ENCODE measurements at regions not wholly inside any gene's neighbourhood (a gene's known extent, or its start where the extent isn't known, plus 50 kb on each side); places are given as distances from the start of the nearest gene placed in this dataset.

- Mint-ChIP-seq H3K36me3 (no peaks in the 10 kb centered on the region), H3K27ac (no peak overlapping the region), H3K4me3 (no peak overlapping the region), H3K9me3 (peaks cover 0 to 23% (median 9%) of the 10 kb centered on the region in 11 donors), H3K27me3 (no peaks in the 10 kb centered on the region), H3K4me1 (no peaks in the 10 kb centered on the region)
- Histone ChIP-seq H3K9me3 (ENCODE audit: control insufficient read depth in 2 of 3, low read length in 3 of 3) (no peaks in the 10 kb centered on the region), H3K36me3 (ENCODE audit: control insufficient read depth in 2 of 3, insufficient read depth in 3 of 3, low read length in 3 of 3) (no peaks in the 10 kb centered on the region), H3K27me3 (ENCODE audit: control insufficient read depth in 2 of 2, insufficient read depth in 2 of 2, low read length in 2 of 2) (no peaks in the 10 kb centered on the region), H3K4me3 (ENCODE audit: low read length) (no peak overlapping the region), H3K27ac (ENCODE audit: low read depth, low read length) (no peak overlapping the region), H3K4me1 (ENCODE audit: control insufficient read depth in 2 of 2, insufficient read depth in 2 of 2, low read length in 2 of 2) (no peaks in the 10 kb centered on the region)
- intact Hi-C loops (cut with micrococcal nuclease), result no loop called here
- POLR2A ChIA-PET, result no interaction called here
- CTCF ChIA-PET, result no interaction called here
- no peak for ATAC-seq
- no peak for DNase-seq
Measured at GRCh38 chr14:82079553-82079952, 545.9 kb upstream of the SEL1L start.

DNA sequence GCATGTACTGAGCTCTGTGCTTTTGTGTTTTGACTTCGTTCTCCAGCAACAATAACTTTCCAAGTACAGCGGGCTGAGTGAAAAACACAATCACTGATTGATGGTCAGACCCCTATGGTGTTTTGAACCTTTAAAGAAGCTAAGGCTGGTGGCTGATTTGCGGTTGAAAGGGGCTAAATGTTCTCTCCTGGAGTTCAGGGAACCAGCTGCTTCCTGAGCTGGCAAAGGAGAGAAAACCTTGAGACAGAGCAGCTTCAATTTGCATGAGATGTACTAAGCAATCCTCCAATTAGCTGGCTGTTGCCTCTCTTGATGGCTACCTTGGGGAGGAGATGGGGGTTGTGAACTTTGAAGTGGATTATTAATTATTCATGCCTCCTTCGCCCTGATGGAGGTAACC, 546.7 kb upstream of the SEL1L start:
- peaks cover 0 to 23% (median 9%) of the 10 kb centered on the region in 11 donors for H3K9me3 Mint-ChIP-seq
- ChIA-PET POLR2A (no interaction called here), CTCF (no interaction called here)
- no peak overlapping the region for H3K27ac Mint-ChIP-seq
- Histone ChIP-seq H3K9me3 (ENCODE audit: control insufficient read depth in 2 of 3, low read length in 3 of 3) (no peaks in the 10 kb centered on the region), H3K27me3 (ENCODE audit: control insufficient read depth in 2 of 2, insufficient read depth in 2 of 2, low read length in 2 of 2) (no peaks in the 10 kb centered on the region), H3K36me3 (ENCODE audit: control insufficient read depth in 2 of 3, insufficient read depth in 3 of 3, low read length in 3 of 3) (no peaks in the 10 kb centered on the region), H3K4me3 (ENCODE audit: low read length) (no peak overlapping the region), H3K27ac (ENCODE audit: low read depth, low read length) (no peak overlapping the region), H3K4me1 (ENCODE audit: control insufficient read depth in 2 of 2, insufficient read depth in 2 of 2, low read length in 2 of 2) (no peaks in the 10 kb centered on the region)
- no peak overlapping the region for H3K4me3 Mint-ChIP-seq
- no peaks in the 10 kb centered on the region for H3K36me3 Mint-ChIP-seq
- no peaks in the 10 kb centered on the region for H3K4me1 Mint-ChIP-seq
- ATAC-seq (no peak), DNase-seq (no peak)
- no peaks in the 10 kb centered on the region for H3K27me3 Mint-ChIP-seq
- intact Hi-C loops (cut with micrococcal nuclease), result no loop called here

GRCh38 chr14:82084813-82085212, 551.2 kb upstream of the SEL1L start:
- Histone ChIP-seq H3K36me3 (ENCODE audit: control insufficient read depth in 2 of 3, insufficient read depth in 3 of 3, low read length in 3 of 3) (no peaks in the 10 kb centered on the region), H3K9me3 (ENCODE audit: control insufficient read depth in 2 of 3, low read length in 3 of 3) (no peaks in the 10 kb centered on the region), H3K4me1 (ENCODE audit: control insufficient read depth in 2 of 2, insufficient read depth in 2 of 2, low read length in 2 of 2) (no peaks in the 10 kb centered on the region), H3K27me3 (ENCODE audit: control insufficient read depth in 2 of 2, insufficient read depth in 2 of 2, low read length in 2 of 2) (no peaks in the 10 kb centered on the region), H3K27ac (ENCODE audit: low read depth, low read length) (no peak overlapping the region), H3K4me3 (ENCODE audit: low read length) (no peak overlapping the region)
- ChIA-PET CTCF (no interaction called here), POLR2A (no interaction called here)
- Mint-ChIP-seq H3K9me3 (peaks cover 0 to 19% (median 5%) of the 10 kb centered on the region in 11 donors), H3K27me3 (no peaks in the 10 kb centered on the region), H3K27ac (no peak overlapping the region), H3K36me3 (no peaks in the 10 kb centered on the region), H3K4me1 (no peaks in the 10 kb centered on the region), H3K4me3 (no peak overlapping the region)
- DNase-seq (no peak), ATAC-seq (no peak)
- intact Hi-C loops (cut with micrococcal nuclease), result no loop called here

GRCh38 chr14:82091097-82091496, 557.4 kb upstream of the SEL1L start:
- H3K36me3 Mint-ChIP-seq, result no peaks in the 10 kb centered on the region
- no peak overlapping the region for H3K4me3 Mint-ChIP-seq
- H3K9me3 Mint-ChIP-seq, result peaks cover 0 to 12% (median 3%) of the 10 kb centered on the region in 11 donors
- ChIA-PET POLR2A (no interaction called here), CTCF (no interaction called here)
- H3K4me1 Mint-ChIP-seq, result no peaks in the 10 kb centered on the region
- Histone ChIP-seq H3K27ac (ENCODE audit: low read depth, low read length) (no peak overlapping the region), H3K9me3 (ENCODE audit: control insufficient read depth in 2 of 3, low read length in 3 of 3) (no peaks in the 10 kb centered on the region), H3K4me1 (ENCODE audit: control insufficient read depth in 2 of 2, insufficient read depth in 2 of 2, low read length in 2 of 2) (no peaks in the 10 kb centered on the region), H3K36me3 (ENCODE audit: control insufficient read depth in 2 of 3, insufficient read depth in 3 of 3, low read length in 3 of 3) (no peaks in the 10 kb centered on the region), H3K4me3 (ENCODE audit: low read length) (no peak overlapping the region), H3K27me3 (ENCODE audit: control insufficient read depth in 2 of 2, insufficient read depth in 2 of 2, low read length in 2 of 2) (no peaks in the 10 kb centered on the region)
- H3K27ac Mint-ChIP-seq, result no peak overlapping the region
- ATAC-seq (no peak), DNase-seq (no peak)
- H3K27me3 Mint-ChIP-seq, result no peaks in the 10 kb centered on the region
- intact Hi-C loops (cut with micrococcal nuclease), result no loop called here

GRCh38 chr14:82094829-82095345, 561.2 kb upstream of the SEL1L start:
- Histone ChIP-seq H3K9me3 (ENCODE audit: control insufficient read depth in 2 of 3, low read length in 3 of 3) (no peaks in the 10 kb centered on the region), H3K27me3 (ENCODE audit: control insufficient read depth in 2 of 2, insufficient read depth in 2 of 2, low read length in 2 of 2) (no peaks in the 10 kb centered on the region), H3K27ac (ENCODE audit: low read depth, low read length) (no peak overlapping the region), H3K36me3 (ENCODE audit: control insufficient read depth in 2 of 3, insufficient read depth in 3 of 3, low read length in 3 of 3) (no peaks in the 10 kb centered on the region), H3K4me3 (ENCODE audit: low read length) (no peak overlapping the region), H3K4me1 (ENCODE audit: control insufficient read depth in 2 of 2, insufficient read depth in 2 of 2, low read length in 2 of 2) (no peaks in the 10 kb centered on the region)
- ChIA-PET POLR2A (no interaction called here), CTCF (no interaction called here)
- H3K4me1 Mint-ChIP-seq, result no peaks in the 10 kb centered on the region
- ATAC-seq (no peak), DNase-seq (no peak)
- no peak overlapping the region for H3K27ac Mint-ChIP-seq
- peaks cover 0 to 9% (median 4%) of the 10 kb centered on the region in 11 donors for H3K9me3 Mint-ChIP-seq
- H3K36me3 Mint-ChIP-seq, result no peaks in the 10 kb centered on the region
- intact Hi-C loops (cut with micrococcal nuclease), result no loop called here
- no peaks in the 10 kb centered on the region for H3K27me3 Mint-ChIP-seq
- H3K4me3 Mint-ChIP-seq, result no peak overlapping the region

DNA sequence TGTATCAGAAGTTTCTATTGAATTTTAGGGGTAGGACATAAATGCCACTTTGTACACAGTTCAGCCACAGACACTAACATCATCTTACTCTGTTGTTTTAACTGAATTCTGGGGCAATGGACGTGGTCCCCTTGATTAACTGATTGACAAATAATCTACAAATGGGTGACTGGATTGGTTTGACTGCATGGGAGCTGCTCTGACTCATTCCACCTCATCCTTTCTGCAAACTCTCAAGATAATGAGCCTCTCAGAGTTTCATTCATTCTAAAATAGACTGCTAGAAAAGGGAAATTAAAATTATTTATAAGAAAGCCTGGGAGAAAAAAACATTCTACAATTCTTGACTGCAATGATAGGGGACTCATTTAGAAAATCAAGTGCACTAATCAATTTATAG, 570.4 kb upstream of the SEL1L start:
- H3K27me3 ChIP-seq (ENCODE audit: control insufficient read depth in 2 of 2, insufficient read depth in 2 of 2, low read length in 2 of 2), result no peaks in the 10 kb centered on the region
- CTCF ChIA-PET, result no interaction called here
- no peak for ATAC-seq
- intact Hi-C loops (cut with micrococcal nuclease), result no loop called here
- Mint-ChIP-seq H3K9me3 (peaks cover 0 to 10% (median 2%) of the 10 kb centered on the region in 11 donors), H3K27me3 (no peaks in the 10 kb centered on the region), H3K36me3 (no peaks in the 10 kb centered on the region), H3K4me1 (no peaks in the 10 kb centered on the region), H3K4me3 (no peak overlapping the region), H3K27ac (no peak overlapping the region)
- H3K9me3 ChIP-seq (ENCODE audit: control insufficient read depth in 2 of 3, low read length in 3 of 3), result no peaks in the 10 kb centered on the region
- no peak overlapping the region for H3K4me3 ChIP-seq (ENCODE audit: low read length)
- no peak for DNase-seq
- H3K27ac ChIP-seq (ENCODE audit: low read depth, low read length), result no peak overlapping the region
- POLR2A ChIA-PET, result no interaction called here
- H3K36me3 ChIP-seq (ENCODE audit: control insufficient read depth in 2 of 3, insufficient read depth in 3 of 3, low read length in 3 of 3), result no peaks in the 10 kb centered on the region
- H3K4me1 ChIP-seq (ENCODE audit: control insufficient read depth in 2 of 2, insufficient read depth in 2 of 2, low read length in 2 of 2), result no peaks in the 10 kb centered on the region

GRCh38 chr14:82112210-82112839, 578.7 kb upstream of the SEL1L start:
- no peaks in the 10 kb centered on the region for H3K27me3 Mint-ChIP-seq
- Histone ChIP-seq H3K27me3 (ENCODE audit: control insufficient read depth in 2 of 2, insufficient read depth in 2 of 2, low read length in 2 of 2) (no peaks in the 10 kb centered on the region), H3K9me3 (ENCODE audit: control insufficient read depth in 2 of 3, low read length in 3 of 3) (no peaks in the 10 kb centered on the region), H3K27ac (ENCODE audit: low read depth, low read length) (no peak overlapping the region), H3K4me3 (ENCODE audit: low read length) (no peak overlapping the region), H3K36me3 (ENCODE audit: control insufficient read depth in 2 of 3, insufficient read depth in 3 of 3, low read length in 3 of 3) (no peaks in the 10 kb centered on the region), H3K4me1 (ENCODE audit: control insufficient read depth in 2 of 2, insufficient read depth in 2 of 2, low read length in 2 of 2) (no peaks in the 10 kb centered on the region)
- no peak overlapping the region for H3K27ac Mint-ChIP-seq
- DNase-seq, result no peak
- ChIA-PET POLR2A (no interaction called here), CTCF (no interaction called here)
- H3K36me3 Mint-ChIP-seq, result no peaks in the 10 kb centered on the region
- no peak overlapping the region for H3K4me3 Mint-ChIP-seq
- no peak for ATAC-seq
- H3K9me3 Mint-ChIP-seq, result peaks cover 0 to 13% (median 2%) of the 10 kb centered on the region in 11 donors
- intact Hi-C loops (cut with micrococcal nuclease), result no loop called here
- peaks cover 0 to 1% (median 0%) of the 10 kb centered on the region in 7 donors for H3K4me1 Mint-ChIP-seq

Measured in naive thymus-derived CD4-positive, alpha-beta T cell (primary cell).